ENCODE measurements at regions not wholly inside any gene's neighbourhood (a gene's known extent, or its start where the extent isn't known, plus 50 kb on each side); places are given as distances from the start of the nearest gene placed in this dataset.

DNA sequence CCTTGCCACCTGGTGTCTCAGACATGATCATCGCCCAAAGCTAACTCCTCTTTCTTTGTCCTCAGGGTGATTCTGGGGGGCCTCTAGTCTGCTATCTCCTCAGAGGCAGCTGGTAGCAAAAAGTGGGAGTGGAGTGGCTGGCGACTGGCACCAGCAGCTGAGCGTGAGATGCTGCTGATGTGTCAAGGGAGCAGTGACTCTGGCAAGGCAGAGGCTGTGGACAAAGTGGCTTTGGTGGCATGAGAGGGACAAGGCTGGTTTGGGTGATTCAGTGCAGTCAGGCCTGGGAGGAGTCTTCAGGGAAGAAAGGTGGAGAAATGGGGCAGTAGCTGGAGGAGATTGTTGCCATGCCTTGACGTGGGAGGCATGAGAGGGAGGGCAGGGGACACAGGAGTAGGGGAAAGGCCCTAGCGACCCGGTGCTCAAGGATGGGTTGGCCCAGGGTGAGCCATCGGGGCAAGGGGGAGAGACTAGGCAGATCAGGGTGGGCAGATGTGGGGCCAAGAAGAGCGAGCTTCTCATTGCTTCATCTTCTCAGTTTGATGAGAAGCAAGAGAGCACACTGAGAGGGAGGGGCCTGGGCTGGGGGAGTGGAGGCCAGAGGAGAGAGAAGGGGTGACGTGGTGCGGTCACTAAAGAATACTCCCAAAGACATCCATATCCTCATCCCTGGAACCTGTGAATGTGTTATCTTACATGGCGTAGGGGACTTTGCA lies 64.2 kb upstream of the SPTLC1 start:
- POLR2A ChIA-PET (ENCODE audit: low non-redundant PET) = no interaction called here
- no peak overlapping the region for H3K27ac ChIP-seq (ENCODE audit: low read depth, low read length, poor library complexity, severe bottlenecking)
- no peaks in the 10 kb centered on the region for H3K27me3 ChIP-seq (replicated peaks; ENCODE audit: insufficient read depth, low read depth, low read length, poor library complexity)
- TF ChIP-seq CTCF (conservative IDR thresholded peaks at IDR 0.05; ENCODE audit: low read depth, low read length) (no peak), EZH2 (IDR thresholded peaks at IDR 0.05; ENCODE audit: borderline replicate concordance, low read depth, low read length, poor library complexity, severe bottlenecking) (no peak)
- CTCF ChIA-PET = no interaction called here
- H3K36me3 ChIP-seq (ENCODE audit: insufficient read depth, low read length, poor library complexity, severe bottlenecking) = no peaks in the 10 kb centered on the region
- H3K9me3 ChIP-seq (ENCODE audit: low read depth, low read length, poor library complexity, severe bottlenecking) = no peaks in the 10 kb centered on the region
- peaks cover 9% of the 10 kb centered on the region for H3K4me1 ChIP-seq (ENCODE audit: insufficient read depth, low read length, poor library complexity, severe bottlenecking)
- H3K4me3 ChIP-seq (ENCODE audit: low read depth, low read length, poor library complexity, severe bottlenecking) = no peak overlapping the region
- intact Hi-C loops (cut with micrococcal nuclease; ENCODE audit: unreplicated experiment) = no loop called here
- no TSS peak for BruUV-seq (replicated peaks)
- no peak for DNase-seq (ENCODE audit: low spot score)

DNA sequence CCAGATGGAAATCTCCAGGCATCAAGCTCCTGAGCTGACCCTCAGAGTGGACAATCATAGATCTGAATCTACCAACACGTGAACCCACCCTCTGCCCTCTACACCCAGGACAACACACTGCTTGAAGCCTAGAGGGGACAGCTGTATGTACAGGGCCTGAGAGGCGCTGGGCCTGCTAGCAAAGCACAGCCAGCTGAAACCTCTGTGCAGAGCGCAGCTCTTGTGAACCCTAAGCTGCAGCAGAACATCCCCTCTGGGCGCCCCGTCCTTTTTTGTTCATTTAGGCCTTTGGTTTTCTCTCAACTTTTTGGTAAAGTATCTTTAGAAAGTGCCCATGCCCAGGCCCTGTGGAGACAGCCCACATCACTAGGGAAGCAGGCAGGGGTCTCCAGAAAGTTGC lies 62.4 kb upstream of the SPTLC1 start:
- POLR2A ChIA-PET (ENCODE audit: low non-redundant PET) = no interaction called here
- Histone ChIP-seq H3K4me3 (ENCODE audit: low read depth, low read length, poor library complexity, severe bottlenecking) (no peak overlapping the region), H3K4me1 (ENCODE audit: insufficient read depth, low read length, poor library complexity, severe bottlenecking) (peaks cover 9% of the 10 kb centered on the region), H3K27ac (ENCODE audit: low read depth, low read length, poor library complexity, severe bottlenecking) (no peak overlapping the region), H3K36me3 (ENCODE audit: insufficient read depth, low read length, poor library complexity, severe bottlenecking) (no peaks in the 10 kb centered on the region), H3K27me3 (replicated peaks; ENCODE audit: insufficient read depth, low read depth, low read length, poor library complexity) (no peaks in the 10 kb centered on the region), H3K9me3 (ENCODE audit: low read depth, low read length, poor library complexity, severe bottlenecking) (no peaks in the 10 kb centered on the region)
- CTCF ChIA-PET = no interaction called here
- no TSS peak for BruUV-seq (replicated peaks)
- intact Hi-C loops (cut with micrococcal nuclease; ENCODE audit: unreplicated experiment) = no loop called here
- DNase-seq (ENCODE audit: low spot score) = no peak
- TF ChIP-seq CTCF (conservative IDR thresholded peaks at IDR 0.05; ENCODE audit: low read depth, low read length) (no peak), EZH2 (IDR thresholded peaks at IDR 0.05; ENCODE audit: borderline replicate concordance, low read depth, low read length, poor library complexity, severe bottlenecking) (no peak)

GRCh38 chr9:92176800-92177185 lies 61.6 kb upstream of the SPTLC1 start:
- DNase-seq (ENCODE audit: low spot score) = no peak
- no peaks in the 10 kb centered on the region for H3K27me3 ChIP-seq (replicated peaks; ENCODE audit: insufficient read depth, low read depth, low read length, poor library complexity)
- BruUV-seq (replicated peaks) = no TSS peak
- no peaks in the 10 kb centered on the region for H3K36me3 ChIP-seq (ENCODE audit: insufficient read depth, low read length, poor library complexity, severe bottlenecking)
- intact Hi-C loops (cut with micrococcal nuclease; ENCODE audit: unreplicated experiment) = no loop called here
- CTCF ChIA-PET = interaction anchor here (1.2 kb wide), 1 partner anchor 38 kb away, joined by 4 read pairs; no protein-coding TSS in a partner anchor
- POLR2A ChIA-PET (ENCODE audit: low non-redundant PET) = no interaction called here
- TF ChIP-seq CTCF (conservative IDR thresholded peaks at IDR 0.05; ENCODE audit: low read depth, low read length) (no peak), EZH2 (IDR thresholded peaks at IDR 0.05; ENCODE audit: borderline replicate concordance, low read depth, low read length, poor library complexity, severe bottlenecking) (no peak)
- H3K4me3 ChIP-seq (ENCODE audit: low read depth, low read length, poor library complexity, severe bottlenecking) = no peak overlapping the region
- H3K27ac ChIP-seq (ENCODE audit: low read depth, low read length, poor library complexity, severe bottlenecking) = no peak overlapping the region
- no peaks in the 10 kb centered on the region for H3K9me3 ChIP-seq (ENCODE audit: low read depth, low read length, poor library complexity, severe bottlenecking)
- H3K4me1 ChIP-seq (ENCODE audit: insufficient read depth, low read length, poor library complexity, severe bottlenecking) = peaks cover 9% of the 10 kb centered on the region

Data from A673 (cell line).